Stimulated activated memory B cell treated with anti-CD40 and anti-IgM and Interleukin-4, amounts not matched to agents 10 μg/mL and 1 μg/mL and 100 μg/mL, for 72 hours (primary cell): ENCODE measurements at regions not wholly inside any gene's neighbourhood (a gene's known extent, or its start where the extent isn't known, plus 50 kb on each side); places are given as distances from the start of the nearest gene placed in this dataset.
A peak's percentile ranks its signal among the peaks of the same experiment; 100 is the strongest.

Experiments
- ATAC-seq: fragments of 150-1000 bp; cut with Tn5 transposase; 2 replicates; pipeline ENCODE4 v1.10.0; 2021
- H3K27ac Mint-ChIP-seq: one replicate; pipeline ENCODE4 v1.8.0; 2022; ENCODE audit warnings: mild to moderate bottlenecking, mixed read lengths
- H3K27me3 Mint-ChIP-seq: one replicate; pipeline ENCODE4 v1.8.0; 2022; ENCODE audit warnings: mixed read lengths
- H3K36me3 Mint-ChIP-seq: one replicate; pipeline ENCODE4 v1.8.0; 2022; ENCODE audit warnings: mixed read lengths
- H3K4me1 Mint-ChIP-seq: one replicate; pipeline ENCODE4 v1.8.0; 2022; ENCODE audit warnings: mixed read lengths
- H3K4me3 Mint-ChIP-seq: one replicate; pipeline ENCODE4 v1.8.0; 2022; ENCODE audit warnings: mild to moderate bottlenecking, moderate library complexity, mixed read lengths
- H3K9me3 Mint-ChIP-seq: one replicate; pipeline ENCODE4 v1.8.0; 2022; ENCODE audit warnings: mixed read lengths

DNA sequence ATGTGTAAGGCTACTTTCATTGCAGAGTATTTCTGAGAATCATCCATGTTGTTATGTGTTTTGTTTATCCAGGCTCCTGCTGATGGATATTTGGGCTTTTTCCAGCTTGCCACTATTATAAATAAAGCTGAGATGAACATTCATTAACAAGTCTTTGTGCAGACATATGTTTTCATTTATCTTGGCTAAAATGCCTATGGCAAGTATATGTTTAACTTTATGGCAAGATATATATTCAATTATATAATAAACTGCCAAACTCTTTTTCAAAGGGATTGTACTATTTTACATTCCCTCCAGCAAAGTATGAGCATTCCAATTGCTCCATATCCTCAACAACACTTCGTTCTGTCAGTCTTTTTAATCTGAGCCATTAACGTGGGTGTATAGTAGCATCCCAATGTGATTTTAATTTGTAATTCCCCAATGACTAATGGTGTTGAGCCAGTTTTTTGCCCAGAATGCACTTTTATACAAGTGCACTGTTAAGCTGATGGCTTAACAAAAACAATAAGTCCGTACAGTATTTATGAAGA is 452.4 kb downstream of the SHQ1 start:
- Mint-ChIP-seq H3K4me1 (peaks cover 52% of the 10 kb centered on the region), H3K27ac (no peak overlapping the region), H3K36me3 (peaks cover 5% of the 10 kb centered on the region), H3K9me3 (no peaks in the 10 kb centered on the region), H3K4me3 (no peak overlapping the region), H3K27me3 (no peaks in the 10 kb centered on the region)
- ATAC-seq, result no peak

DNA sequence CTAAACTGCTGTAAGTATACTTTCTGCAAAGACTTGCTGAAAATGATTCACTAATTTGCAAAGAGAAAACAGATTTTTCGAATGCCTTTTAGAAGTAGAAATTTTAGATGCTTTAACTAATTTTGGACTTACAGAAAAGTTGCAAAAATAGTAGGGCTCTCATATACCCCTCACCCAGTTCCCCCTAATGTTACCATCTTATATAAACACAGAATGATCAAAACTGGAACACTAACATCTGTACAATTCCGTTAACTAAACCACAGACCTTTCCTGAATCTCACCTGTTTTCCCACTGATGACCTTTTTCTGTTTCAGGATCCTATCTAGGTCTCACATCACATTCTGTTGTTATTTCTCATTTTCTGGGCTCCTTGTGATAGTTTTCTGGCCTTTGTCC is 454.8 kb downstream of the SHQ1 start:
- ATAC-seq, result no peak
- Mint-ChIP-seq H3K4me3 (no peak overlapping the region), H3K27me3 (no peaks in the 10 kb centered on the region), H3K9me3 (no peaks in the 10 kb centered on the region), H3K36me3 (peaks cover 5% of the 10 kb centered on the region), H3K27ac (no peak overlapping the region), H3K4me1 (peaks cover 40% of the 10 kb centered on the region)

DNA sequence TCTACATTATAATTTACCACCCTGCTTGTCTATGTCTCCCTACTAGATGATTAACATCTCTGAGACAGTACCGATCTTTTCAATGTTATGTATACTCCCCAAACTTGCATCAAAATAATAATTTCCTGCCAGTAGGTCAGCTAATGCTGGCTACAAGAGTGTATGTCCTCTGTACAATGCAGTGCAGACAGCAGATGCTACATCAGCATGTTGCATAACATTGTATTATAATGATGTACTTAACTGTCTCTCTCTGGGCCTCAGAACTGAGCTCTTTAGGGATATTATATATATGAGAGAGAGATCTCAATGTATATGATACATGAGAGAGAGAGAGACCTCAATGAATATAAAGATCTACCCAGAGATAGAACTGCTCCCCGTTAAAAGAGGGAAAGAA is 456.6 kb downstream of the SHQ1 start:
- Mint-ChIP-seq H3K27ac (no peak overlapping the region), H3K9me3 (no peaks in the 10 kb centered on the region), H3K36me3 (peaks cover 5% of the 10 kb centered on the region), H3K4me1 (peaks cover 45% of the 10 kb centered on the region), H3K4me3 (no peak overlapping the region), H3K27me3 (no peaks in the 10 kb centered on the region)
- ATAC-seq, result no peak

DNA sequence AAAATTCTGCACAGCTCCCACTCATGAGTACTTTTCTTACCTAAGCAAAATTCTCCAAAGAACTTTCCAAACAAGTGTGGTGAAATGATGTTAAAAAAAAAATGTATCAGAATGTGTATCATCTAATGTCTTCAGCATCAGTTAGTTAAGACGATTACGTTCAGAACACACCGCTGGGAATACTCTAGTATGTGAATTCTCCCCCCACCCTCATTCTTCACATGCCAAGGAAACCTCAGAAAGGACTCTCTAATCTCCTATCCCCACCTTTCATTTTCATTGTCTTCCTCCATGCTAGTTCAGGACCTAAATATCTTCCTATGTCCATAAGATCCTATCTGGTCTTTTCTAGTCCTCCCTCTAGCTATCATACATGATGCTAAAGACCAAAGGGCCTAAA is 457.4 kb downstream of the SHQ1 start:
- H3K4me1 Mint-ChIP-seq, result peaks cover 46% of the 10 kb centered on the region
- no peak overlapping the region for H3K4me3 Mint-ChIP-seq

DNA sequence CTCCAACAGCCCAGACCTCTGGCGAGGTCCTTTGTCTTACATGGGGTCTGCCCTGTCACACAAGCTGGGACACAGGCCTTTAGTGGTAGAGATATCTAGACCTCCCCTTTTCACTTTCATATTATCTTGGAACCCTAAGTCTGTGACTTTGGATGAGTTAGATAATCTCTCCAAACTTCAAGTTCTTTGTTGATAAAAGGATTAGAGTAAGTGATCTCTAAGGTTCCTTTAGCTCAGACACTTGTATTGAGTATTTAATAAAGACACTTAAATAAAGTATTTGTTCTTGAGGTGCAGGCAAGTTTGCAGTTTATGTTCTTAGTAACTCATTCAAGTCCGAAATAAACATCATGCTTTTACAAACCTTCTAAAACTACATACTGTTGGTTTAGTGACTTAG is 459.6 kb downstream of the SHQ1 start:
- ATAC-seq, result no peak
- Mint-ChIP-seq H3K27ac (no peak overlapping the region), H3K27me3 (no peaks in the 10 kb centered on the region), H3K9me3 (no peaks in the 10 kb centered on the region), H3K4me3 (no peak overlapping the region), H3K4me1 (peaks cover 50% of the 10 kb centered on the region), H3K36me3 (peaks cover 3% of the 10 kb centered on the region)

More for the DNA sequence above, 457.4 kb downstream of the SHQ1 start:
- peaks cover 5% of the 10 kb centered on the region for H3K36me3 Mint-ChIP-seq
- H3K27me3 Mint-ChIP-seq, result no peaks in the 10 kb centered on the region
- H3K27ac Mint-ChIP-seq, result no peak overlapping the region
- ATAC-seq, result no peak
- H3K9me3 Mint-ChIP-seq, result no peaks in the 10 kb centered on the region

DNA sequence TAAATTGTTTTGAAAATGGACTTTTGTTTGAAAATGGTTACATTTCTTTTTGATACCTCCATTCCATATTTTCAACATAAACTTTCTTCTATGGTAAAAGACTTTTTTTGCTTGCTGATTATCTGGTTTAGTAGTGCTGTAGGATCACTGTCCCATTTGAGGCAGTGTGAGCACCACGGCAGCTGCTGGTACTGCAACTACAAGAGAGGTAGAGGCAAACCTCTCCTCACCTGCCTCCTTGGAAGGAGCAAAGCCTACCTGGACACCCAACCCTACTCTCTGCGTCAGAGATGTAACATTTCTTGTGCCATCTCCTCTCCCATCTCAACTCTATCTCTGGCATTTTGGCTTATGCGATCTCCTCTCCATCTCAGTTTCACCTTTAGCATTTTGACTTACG is 460.1 kb downstream of the SHQ1 start:
- Mint-ChIP-seq H3K4me1 (peaks cover 49% of the 10 kb centered on the region), H3K9me3 (no peaks in the 10 kb centered on the region), H3K4me3 (no peak overlapping the region), H3K36me3 (no peaks in the 10 kb centered on the region), H3K27me3 (no peaks in the 10 kb centered on the region), H3K27ac (no peak overlapping the region)
- ATAC-seq, result no peak

DNA sequence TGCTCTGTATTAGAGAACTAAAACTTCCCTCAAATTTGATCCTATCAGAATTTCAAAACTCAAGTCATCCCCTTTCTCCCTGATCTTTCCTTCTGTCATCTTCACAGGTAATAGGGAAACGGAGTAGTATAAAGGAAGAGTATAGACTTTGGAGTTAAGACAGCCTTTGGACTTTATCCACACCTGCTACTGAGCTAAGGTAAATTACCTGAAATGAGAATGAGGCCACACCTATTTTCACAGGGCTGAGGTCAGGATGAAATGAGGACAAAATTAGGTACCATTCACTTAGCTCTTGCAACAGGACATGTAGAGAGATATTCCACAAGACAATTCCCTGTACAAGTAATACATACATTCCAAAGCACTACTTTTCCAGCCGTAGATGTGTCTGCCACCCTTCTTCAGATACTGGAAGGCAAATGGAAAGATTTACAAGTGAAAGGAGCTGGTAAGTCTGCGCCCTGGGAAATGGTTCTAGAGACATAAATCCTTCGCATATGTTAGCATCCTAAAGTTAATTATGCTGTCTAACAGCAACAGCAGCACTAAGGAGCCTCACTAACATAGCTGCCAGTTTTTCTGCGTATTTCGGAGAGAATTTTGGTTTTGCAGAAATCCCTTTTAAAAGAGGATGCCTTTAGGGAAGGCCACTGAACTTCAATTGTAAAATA is 461.8 kb downstream of the SHQ1 start:
- Mint-ChIP-seq H3K4me1 (peaks cover 64% of the 10 kb centered on the region), H3K9me3 (no peaks in the 10 kb centered on the region), H3K36me3 (no peaks in the 10 kb centered on the region), H3K4me3 (no peak overlapping the region), H3K27ac (no peak overlapping the region), H3K27me3 (no peaks in the 10 kb centered on the region)
- ATAC-seq, result no peak

DNA sequence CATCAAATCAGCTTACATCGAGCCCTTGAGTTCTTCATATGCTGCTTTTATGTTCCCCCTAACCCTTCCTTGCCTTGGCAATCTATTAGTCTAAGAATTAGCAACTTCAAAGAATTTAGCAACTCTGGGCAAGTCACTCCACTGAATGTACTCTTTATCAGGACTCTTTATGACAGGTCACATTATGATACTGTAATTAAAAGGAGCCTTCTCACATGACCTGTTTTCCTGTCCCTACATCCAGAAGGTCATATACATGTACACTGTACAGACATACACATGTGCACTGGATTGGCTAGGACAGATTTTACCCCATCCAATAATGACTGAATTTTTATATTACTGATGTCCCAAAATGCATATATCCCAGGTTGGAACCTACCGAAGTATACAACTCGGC is 463.1 kb downstream of the SHQ1 start:
- Mint-ChIP-seq H3K36me3 (no peaks in the 10 kb centered on the region), H3K4me3 (no peak overlapping the region), H3K27me3 (no peaks in the 10 kb centered on the region), H3K4me1 (peaks cover 76% of the 10 kb centered on the region), H3K27ac (no peak overlapping the region), H3K9me3 (no peaks in the 10 kb centered on the region)
- ATAC-seq, result no peak

DNA sequence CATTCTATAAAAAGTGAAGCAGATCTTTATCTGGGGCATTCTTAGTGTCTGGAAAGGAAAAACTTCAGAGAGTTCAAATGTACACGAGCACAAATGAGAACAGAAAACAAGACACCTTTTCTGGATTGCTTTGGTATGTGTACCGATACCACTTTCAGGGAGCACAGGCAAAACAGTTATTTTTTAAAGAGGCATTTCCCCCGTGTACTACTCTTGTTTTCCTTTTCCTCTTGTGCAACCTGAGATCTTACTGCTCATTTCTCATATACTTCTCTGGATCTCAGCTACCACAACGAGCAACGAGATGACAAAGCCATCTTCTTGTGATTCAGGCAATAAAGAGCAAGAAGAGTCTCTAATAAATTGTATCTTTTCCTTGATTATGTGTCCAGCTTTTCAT is 463.6 kb downstream of the SHQ1 start:
- Mint-ChIP-seq H3K36me3 (no peaks in the 10 kb centered on the region), H3K9me3 (no peaks in the 10 kb centered on the region), H3K4me1 (peaks cover 77% of the 10 kb centered on the region), H3K27me3 (no peaks in the 10 kb centered on the region), H3K4me3 (no peak overlapping the region), H3K27ac (no peak overlapping the region)
- no peak for ATAC-seq

DNA sequence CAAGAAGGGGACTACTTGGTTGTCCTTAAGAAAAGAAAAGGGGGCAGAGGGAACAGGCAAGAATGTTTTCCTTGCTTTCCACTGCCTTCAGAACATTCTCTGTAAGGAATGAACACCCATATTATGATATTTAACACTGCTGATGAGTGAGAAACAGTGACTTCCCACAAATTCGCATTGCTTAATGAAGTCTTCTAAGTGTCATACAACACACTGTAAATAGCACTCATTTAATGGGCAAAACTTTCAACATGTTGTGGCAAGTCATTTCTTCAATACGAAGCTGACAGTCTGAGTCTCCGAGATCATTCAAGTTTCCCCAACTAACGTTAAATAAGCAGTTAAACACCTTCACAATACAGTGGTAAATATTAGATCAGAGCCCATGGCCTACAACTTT is 464.4 kb downstream of the SHQ1 start:
- H3K9me3 Mint-ChIP-seq, result no peaks in the 10 kb centered on the region
- no peak overlapping the region for H3K27ac Mint-ChIP-seq
- no peak for ATAC-seq
- H3K4me3 Mint-ChIP-seq, result no peak overlapping the region
- peaks cover 73% of the 10 kb centered on the region for H3K4me1 Mint-ChIP-seq
- H3K27me3 Mint-ChIP-seq, result no peaks in the 10 kb centered on the region
- H3K36me3 Mint-ChIP-seq, result peaks cover 3% of the 10 kb centered on the region

DNA sequence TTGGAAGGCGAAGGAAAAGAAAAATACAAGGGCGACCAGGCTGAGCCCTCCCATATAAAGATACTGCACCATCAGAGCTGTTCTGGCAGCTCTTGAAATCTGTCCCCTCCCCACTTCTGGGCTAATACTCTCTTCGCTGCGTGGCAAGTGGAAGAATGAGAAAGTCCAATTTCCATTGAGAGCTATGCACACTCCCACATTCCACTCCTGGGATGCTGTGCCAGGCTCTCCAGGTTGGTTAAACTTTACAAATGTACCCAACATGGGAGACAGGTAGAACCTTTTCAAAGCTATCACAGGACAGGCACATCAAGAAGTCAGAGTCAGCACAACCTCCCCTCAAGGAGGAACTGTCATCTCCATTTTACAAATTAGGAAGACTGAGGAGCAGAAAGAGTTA is 465.0 kb downstream of the SHQ1 start:
- Mint-ChIP-seq H3K9me3 (no peaks in the 10 kb centered on the region), H3K4me1 (peaks cover 66% of the 10 kb centered on the region), H3K4me3 (no peak overlapping the region), H3K36me3 (peaks cover 9% of the 10 kb centered on the region), H3K27me3 (no peaks in the 10 kb centered on the region), H3K27ac (no peak overlapping the region)
- no peak for ATAC-seq

DNA sequence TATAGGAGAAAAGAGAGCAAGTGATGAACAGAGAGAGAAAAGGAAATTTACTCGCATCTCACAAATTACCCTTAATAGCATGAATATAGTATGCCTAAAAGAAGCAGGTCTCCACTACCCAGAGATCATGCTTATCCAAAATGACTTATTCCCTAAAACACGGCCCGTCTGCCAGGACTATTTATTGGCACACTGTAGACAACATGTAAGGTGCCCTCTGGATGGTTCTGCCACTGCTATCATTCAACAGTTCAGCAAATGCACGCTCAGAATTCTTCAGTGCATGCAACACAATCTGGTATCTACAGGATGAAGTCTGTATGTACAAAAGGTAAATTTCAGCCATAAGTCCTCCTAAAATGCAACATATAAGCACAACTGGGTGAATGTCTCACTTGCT is 465.8 kb downstream of the SHQ1 start:
- H3K27me3 Mint-ChIP-seq, result no peaks in the 10 kb centered on the region
- no peak for ATAC-seq
- peak overlapping the region; percentile 1 for H3K27ac Mint-ChIP-seq
- peaks cover 12% of the 10 kb centered on the region for H3K36me3 Mint-ChIP-seq
- H3K4me3 Mint-ChIP-seq, result no peak overlapping the region
- H3K9me3 Mint-ChIP-seq, result no peaks in the 10 kb centered on the region
- H3K4me1 Mint-ChIP-seq, result peaks cover 59% of the 10 kb centered on the region

DNA sequence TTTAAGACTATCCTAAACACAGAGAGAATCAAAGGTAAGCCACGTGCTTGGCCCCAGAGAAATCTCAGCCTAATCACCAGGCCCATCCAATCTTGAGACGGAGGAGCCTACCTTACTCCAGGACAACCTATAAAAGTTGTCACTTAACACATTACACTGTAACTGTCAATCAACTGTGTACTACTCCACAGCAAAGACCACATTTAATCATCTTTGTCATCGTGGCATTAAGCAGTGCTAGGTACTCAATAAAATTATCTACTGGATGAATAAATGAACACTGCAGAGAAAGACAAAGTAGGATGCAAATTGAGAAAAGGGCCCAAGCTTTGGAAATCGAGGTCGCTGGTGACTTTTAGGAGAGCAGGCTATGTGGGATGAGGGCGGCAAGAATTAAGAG is 466.7 kb downstream of the SHQ1 start:
- Mint-ChIP-seq H3K4me3 (no peak overlapping the region), H3K9me3 (no peaks in the 10 kb centered on the region)

DNA sequence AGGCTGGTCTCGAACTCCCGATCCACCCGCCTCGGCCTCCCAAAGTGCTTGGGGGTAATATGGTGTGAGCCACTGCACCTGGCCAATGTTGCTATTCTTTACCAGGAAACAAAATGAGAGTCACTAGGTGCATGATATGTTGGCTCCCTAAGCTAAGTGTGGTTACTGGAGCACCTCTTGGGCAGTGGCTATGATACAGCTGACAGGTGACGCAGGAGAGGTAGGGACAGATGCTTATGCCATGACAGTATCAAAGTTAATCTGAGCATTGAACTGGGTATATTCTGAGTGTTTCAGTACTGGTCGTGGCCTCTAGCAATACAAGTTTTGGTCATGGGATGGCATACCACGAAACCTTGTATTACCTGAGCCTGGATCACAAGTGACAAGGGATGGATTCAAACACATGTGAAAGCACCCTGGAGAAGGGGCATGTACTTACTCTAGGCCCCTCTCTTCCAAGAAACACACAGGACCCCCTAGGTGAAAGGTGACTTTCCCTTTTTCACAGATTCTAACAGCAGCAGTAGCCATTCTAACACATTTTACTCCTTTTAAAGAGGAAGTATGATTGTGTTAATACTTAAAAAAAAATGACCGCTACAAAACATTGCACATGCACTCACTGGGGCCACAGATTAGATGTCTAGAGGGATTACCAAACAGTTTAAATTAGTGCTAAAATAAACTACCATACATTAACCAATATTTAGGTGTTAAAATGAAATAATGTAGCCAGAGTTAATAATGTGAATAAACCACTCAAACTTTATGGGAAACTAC is 467.3 kb downstream of the SHQ1 start:
- Mint-ChIP-seq H3K9me3 (no peaks in the 10 kb centered on the region), H3K4me3 (no peak overlapping the region), H3K36me3 (peaks cover 12% of the 10 kb centered on the region), H3K27me3 (no peaks in the 10 kb centered on the region), H3K27ac (no peak overlapping the region), H3K4me1 (peaks cover 54% of the 10 kb centered on the region)
- ATAC-seq, result no peak

More for the DNA sequence above, 466.7 kb downstream of the SHQ1 start:
- Mint-ChIP-seq H3K4me1 (peaks cover 59% of the 10 kb centered on the region), H3K27ac (peak overlapping the region; percentile 1), H3K36me3 (peaks cover 12% of the 10 kb centered on the region), H3K27me3 (no peaks in the 10 kb centered on the region)
- ATAC-seq, result no peak

DNA sequence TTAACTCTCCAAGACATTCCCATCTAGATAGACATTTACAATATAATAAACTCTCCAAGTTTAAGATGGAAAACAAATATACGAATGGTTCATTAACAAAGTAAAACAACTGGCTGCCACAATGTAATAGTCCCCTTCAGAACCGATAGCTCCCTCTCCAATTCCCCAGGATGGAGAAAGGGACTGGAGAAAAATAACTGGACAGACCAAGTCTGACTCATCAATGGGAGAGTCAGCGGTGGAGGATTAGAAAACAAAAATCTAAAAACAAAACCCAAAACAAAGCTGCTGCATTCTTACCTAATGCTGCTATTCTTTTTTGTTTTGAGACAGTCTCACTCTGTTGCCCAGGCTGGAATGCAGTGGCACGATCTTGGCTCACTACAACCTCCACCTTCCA is 468.1 kb downstream of the SHQ1 start:
- peaks cover 12% of the 10 kb centered on the region for H3K36me3 Mint-ChIP-seq
- peaks cover 55% of the 10 kb centered on the region for H3K4me1 Mint-ChIP-seq

More for the DNA sequence above, 468.1 kb downstream of the SHQ1 start:
- Mint-ChIP-seq H3K9me3 (no peaks in the 10 kb centered on the region), H3K27me3 (no peaks in the 10 kb centered on the region), H3K27ac (no peak overlapping the region), H3K4me3 (no peak overlapping the region)
- ATAC-seq, result no peak
